GM23248 (cell line): ENCODE measurements at regions not wholly inside any gene's neighbourhood (a gene's known extent, or its start where the extent isn't known, plus 50 kb on each side); places are given as distances from the start of the nearest gene placed in this dataset.

Experiments used
- EZH2 ChIP-seq: fragments of 200-600 bp; sonication (generic); IDR thresholded peaks from 2 replicates; pipeline ENCODE4 v1.6.1; 2018; ENCODE audit warnings: antibody characterized with exemption, mild to moderate bottlenecking; ENCODE audit not compliant: insufficient read depth, poor library complexity, severe bottlenecking
- EZH2phosphoT487 ChIP-seq: fragments of 200-600 bp; sonication (generic); IDR thresholded peaks from 2 replicates; pipeline ENCODE4 v1.6.1; 2018; ENCODE audit warnings: antibody characterized with exemption, moderate library complexity, mild to moderate bottlenecking, low read depth; ENCODE audit not compliant: insufficient read depth

GRCh38 chr18:72412927-72413326 is 131.2 kb downstream of the CBLN2 start:
- TF ChIP-seq EZH2phosphoT487 = no peak
- no peak for TF ChIP-seq EZH2
